ENCODE measurements at regions not wholly inside any gene's neighbourhood (a gene's known extent, or its start where the extent isn't known, plus 50 kb on each side); places are given as distances from the start of the nearest gene placed in this dataset.

DNA sequence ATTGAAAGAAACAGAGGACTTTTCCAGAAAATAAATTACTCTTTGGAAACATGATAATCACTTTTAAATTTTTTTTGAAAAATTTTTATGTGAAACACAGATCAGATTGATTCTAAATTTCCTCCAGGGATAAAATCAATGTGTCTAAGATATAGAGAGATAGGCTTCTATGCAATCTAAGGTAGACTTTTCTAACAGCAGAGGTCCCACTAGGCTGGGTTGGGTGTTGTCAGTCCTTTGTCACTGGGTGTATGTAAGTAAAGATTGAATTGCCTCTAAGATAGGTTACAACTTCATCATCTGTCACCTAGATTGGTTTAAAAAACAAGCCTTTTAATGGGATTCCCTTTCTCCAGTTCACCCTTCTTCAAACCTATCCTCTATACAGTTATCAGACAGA lies 449.9 kb downstream of the DHX35 start:
- Histone ChIP-seq H3K9me3 (ENCODE audit: control extremely low read depth in 1 of 5, control insufficient read depth in 4 of 5, insufficient read depth in 2 of 5, low read depth in 1 of 5, low read length in 4 of 5) (no peaks in the 10 kb centered on the region), H3K4me1 (ENCODE audit: control extremely low read depth in 1 of 4, control insufficient read depth in 4 of 4, insufficient read depth in 4 of 4, low read length in 3 of 4) (no peaks in the 10 kb centered on the region), H3K27me3 (replicated peaks in 2 of 5; ENCODE audit: control insufficient read depth in 4 of 5, insufficient read depth in 5 of 5, low read length in 4 of 5) (no peaks in the 10 kb centered on the region), H3K27ac (ENCODE audit: insufficient read depth in 1 of 2, low read depth in 1 of 2, low read length in 2 of 2, poor library complexity in 1 of 2, severe bottlenecking in 2 of 2) (no peak overlapping the region), H3K4me3 (ENCODE audit: control insufficient read depth in 1 of 7, extremely low read depth in 1 of 7, insufficient read depth in 4 of 7, low read depth in 2 of 7, low read length in 6 of 7) (no peak overlapping the region), H3K36me3 (ENCODE audit: control insufficient read depth in 4 of 4, insufficient read depth in 4 of 4, low read length in 3 of 4) (no peaks in the 10 kb centered on the region)
- no peak for DNase-seq
- ChIA-PET CTCF (no interaction called here), POLR2A (no interaction called here)

GRCh38 chr20:39399463-39399862 lies 437.3 kb downstream of the DHX35 start:
- POLR2A ChIA-PET: no interaction called here
- CTCF ChIA-PET: no interaction called here
- H3K27me3 ChIP-seq (replicated peaks in 2 of 5; ENCODE audit: control insufficient read depth in 4 of 5, insufficient read depth in 5 of 5, low read length in 4 of 5): no peaks in the 10 kb centered on the region

DNA sequence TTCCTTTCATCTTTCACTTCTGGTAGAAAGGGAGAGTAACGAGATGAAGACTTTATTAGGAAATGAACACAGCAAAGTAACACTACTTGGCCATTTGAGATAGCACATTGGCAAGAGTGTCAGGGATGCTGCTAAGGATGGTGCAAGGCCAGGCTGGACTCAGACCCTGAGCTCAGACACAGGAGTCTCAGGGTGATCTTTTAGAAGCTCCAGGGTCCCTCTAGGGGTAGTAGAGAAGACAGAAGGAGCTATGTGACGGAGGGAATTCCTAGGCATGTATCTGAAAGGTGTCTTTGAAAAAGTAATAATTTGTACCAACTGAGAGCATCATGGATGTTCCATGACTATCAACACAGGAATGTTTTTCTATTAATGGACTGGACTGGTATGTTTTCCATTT lies 436.5 kb downstream of the DHX35 start:
- no peak overlapping the region for H3K27ac ChIP-seq (ENCODE audit: insufficient read depth in 1 of 2, low read depth in 1 of 2, low read length in 2 of 2, poor library complexity in 1 of 2, severe bottlenecking in 2 of 2)
- no peak overlapping the region for H3K4me3 ChIP-seq (ENCODE audit: control insufficient read depth in 1 of 7, extremely low read depth in 1 of 7, insufficient read depth in 4 of 7, low read depth in 2 of 7, low read length in 6 of 7)
- ChIA-PET POLR2A (no interaction called here), CTCF (no interaction called here)
- H3K27me3 ChIP-seq (replicated peaks in 2 of 5; ENCODE audit: control insufficient read depth in 4 of 5, insufficient read depth in 5 of 5, low read length in 4 of 5): no peaks in the 10 kb centered on the region
- WGBS (ENCODE audit: insufficient coverage): 40% methylated on average over 1 of the region's 2 CpGs
- no peaks in the 10 kb centered on the region for H3K36me3 ChIP-seq (ENCODE audit: control insufficient read depth in 4 of 4, insufficient read depth in 4 of 4, low read length in 3 of 4)
- no peaks in the 10 kb centered on the region for H3K9me3 ChIP-seq (ENCODE audit: control extremely low read depth in 1 of 5, control insufficient read depth in 4 of 5, insufficient read depth in 2 of 5, low read depth in 1 of 5, low read length in 4 of 5)
- DNase-seq: no peak
- no peaks in the 10 kb centered on the region for H3K4me1 ChIP-seq (ENCODE audit: control extremely low read depth in 1 of 4, control insufficient read depth in 4 of 4, insufficient read depth in 4 of 4, low read length in 3 of 4)

More at GRCh38 chr20:39399463-39399862, 437.3 kb downstream of the DHX35 start:
- Histone ChIP-seq H3K9me3 (ENCODE audit: control extremely low read depth in 1 of 5, control insufficient read depth in 4 of 5, insufficient read depth in 2 of 5, low read depth in 1 of 5, low read length in 4 of 5) (no peaks in the 10 kb centered on the region), H3K4me1 (ENCODE audit: control extremely low read depth in 1 of 4, control insufficient read depth in 4 of 4, insufficient read depth in 4 of 4, low read length in 3 of 4) (no peaks in the 10 kb centered on the region), H3K36me3 (ENCODE audit: control insufficient read depth in 4 of 4, insufficient read depth in 4 of 4, low read length in 3 of 4) (no peaks in the 10 kb centered on the region), H3K4me3 (ENCODE audit: control insufficient read depth in 1 of 7, extremely low read depth in 1 of 7, insufficient read depth in 4 of 7, low read depth in 2 of 7, low read length in 6 of 7) (no peak overlapping the region), H3K27ac (ENCODE audit: insufficient read depth in 1 of 2, low read depth in 1 of 2, low read length in 2 of 2, poor library complexity in 1 of 2, severe bottlenecking in 2 of 2) (no peak overlapping the region)
- DNase-seq: no peak

DNA sequence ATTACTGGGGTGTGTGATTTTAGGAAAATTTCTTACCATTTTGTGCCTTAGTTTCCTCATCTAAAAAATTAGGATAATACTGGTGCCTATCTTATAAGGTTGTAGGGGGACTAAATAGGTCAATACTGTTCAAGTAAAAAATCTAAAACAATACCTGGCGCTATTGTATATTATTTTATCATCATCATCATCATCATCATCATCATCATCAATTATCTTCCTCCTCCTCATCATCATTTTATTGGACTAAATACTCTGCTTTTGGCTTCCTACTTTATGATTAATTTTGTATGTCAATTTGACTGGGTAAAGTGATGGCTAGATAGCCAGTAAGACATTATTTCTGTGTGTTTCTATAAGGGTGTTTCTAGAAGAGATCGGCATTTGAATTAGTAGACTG lies 435.5 kb downstream of the DHX35 start:
- no peaks in the 10 kb centered on the region for H3K4me1 ChIP-seq (ENCODE audit: control extremely low read depth in 1 of 4, control insufficient read depth in 4 of 4, insufficient read depth in 4 of 4, low read length in 3 of 4)
- CTCF ChIA-PET: no interaction called here
- POLR2A ChIA-PET: no interaction called here
- no peaks in the 10 kb centered on the region for H3K9me3 ChIP-seq (ENCODE audit: control extremely low read depth in 1 of 5, control insufficient read depth in 4 of 5, insufficient read depth in 2 of 5, low read depth in 1 of 5, low read length in 4 of 5)
- no peak overlapping the region for H3K4me3 ChIP-seq (ENCODE audit: control insufficient read depth in 1 of 7, extremely low read depth in 1 of 7, insufficient read depth in 4 of 7, low read depth in 2 of 7, low read length in 6 of 7)
- 100% methylated on average over 1 of the region's 2 CpGs for WGBS (ENCODE audit: insufficient coverage)
- no peak for DNase-seq
- H3K36me3 ChIP-seq (ENCODE audit: control insufficient read depth in 4 of 4, insufficient read depth in 4 of 4, low read length in 3 of 4): no peaks in the 10 kb centered on the region
- H3K27me3 ChIP-seq (replicated peaks in 2 of 5; ENCODE audit: control insufficient read depth in 4 of 5, insufficient read depth in 5 of 5, low read length in 4 of 5): peaks cover 0 to 3% (median 0%) of the 10 kb centered on the region in 5 experiments
- no peak overlapping the region for H3K27ac ChIP-seq (ENCODE audit: insufficient read depth in 1 of 2, low read depth in 1 of 2, low read length in 2 of 2, poor library complexity in 1 of 2, severe bottlenecking in 2 of 2)

- ChIA-PET CTCF (no interaction called here), POLR2A (no interaction called here)
- Histone ChIP-seq H3K9me3 (ENCODE audit: control extremely low read depth in 1 of 5, control insufficient read depth in 4 of 5, insufficient read depth in 2 of 5, low read depth in 1 of 5, low read length in 4 of 5) (no peaks in the 10 kb centered on the region), H3K36me3 (ENCODE audit: control insufficient read depth in 4 of 4, insufficient read depth in 4 of 4, low read length in 3 of 4) (no peaks in the 10 kb centered on the region), H3K27me3 (replicated peaks in 2 of 5; ENCODE audit: control insufficient read depth in 4 of 5, insufficient read depth in 5 of 5, low read length in 4 of 5) (peaks cover 0 to 3% (median 0%) of the 10 kb centered on the region in 5 experiments), H3K27ac (ENCODE audit: insufficient read depth in 1 of 2, low read depth in 1 of 2, low read length in 2 of 2, poor library complexity in 1 of 2, severe bottlenecking in 2 of 2) (no peak overlapping the region), H3K4me3 (ENCODE audit: control insufficient read depth in 1 of 7, extremely low read depth in 1 of 7, insufficient read depth in 4 of 7, low read depth in 2 of 7, low read length in 6 of 7) (no peak overlapping the region), H3K4me1 (ENCODE audit: control extremely low read depth in 1 of 4, control insufficient read depth in 4 of 4, insufficient read depth in 4 of 4, low read length in 3 of 4) (no peaks in the 10 kb centered on the region)
- WGBS (ENCODE audit: insufficient coverage): 99% methylated on average over 9 of the region's 9 CpGs
- DNase-seq: no peak
These were observed 433.5 kb downstream of the DHX35 start for GRCh38 chr20:39395478-39396291.

- H3K4me3 ChIP-seq (ENCODE audit: control insufficient read depth in 1 of 7, extremely low read depth in 1 of 7, insufficient read depth in 4 of 7, low read depth in 2 of 7, low read length in 6 of 7): no peak overlapping the region
- 96% methylated on average over 2 of the region's 2 CpGs for WGBS (ENCODE audit: insufficient coverage)
- H3K9me3 ChIP-seq (ENCODE audit: control extremely low read depth in 1 of 5, control insufficient read depth in 4 of 5, insufficient read depth in 2 of 5, low read depth in 1 of 5, low read length in 4 of 5): no peaks in the 10 kb centered on the region
- ChIA-PET POLR2A (no interaction called here), CTCF (no interaction called here)
- peaks cover 0 to 3% (median 0%) of the 10 kb centered on the region in 5 experiments for H3K27me3 ChIP-seq (replicated peaks in 2 of 5; ENCODE audit: control insufficient read depth in 4 of 5, insufficient read depth in 5 of 5, low read length in 4 of 5)
- H3K36me3 ChIP-seq (ENCODE audit: control insufficient read depth in 4 of 4, insufficient read depth in 4 of 4, low read length in 3 of 4): no peaks in the 10 kb centered on the region
- no peaks in the 10 kb centered on the region for H3K4me1 ChIP-seq (ENCODE audit: control extremely low read depth in 1 of 4, control insufficient read depth in 4 of 4, insufficient read depth in 4 of 4, low read length in 3 of 4)
- H3K27ac ChIP-seq (ENCODE audit: insufficient read depth in 1 of 2, low read depth in 1 of 2, low read length in 2 of 2, poor library complexity in 1 of 2, severe bottlenecking in 2 of 2): no peak overlapping the region
- DNase-seq: no peak
These were observed 432.3 kb downstream of the DHX35 start for GRCh38 chr20:39394461-39394860.

DNA sequence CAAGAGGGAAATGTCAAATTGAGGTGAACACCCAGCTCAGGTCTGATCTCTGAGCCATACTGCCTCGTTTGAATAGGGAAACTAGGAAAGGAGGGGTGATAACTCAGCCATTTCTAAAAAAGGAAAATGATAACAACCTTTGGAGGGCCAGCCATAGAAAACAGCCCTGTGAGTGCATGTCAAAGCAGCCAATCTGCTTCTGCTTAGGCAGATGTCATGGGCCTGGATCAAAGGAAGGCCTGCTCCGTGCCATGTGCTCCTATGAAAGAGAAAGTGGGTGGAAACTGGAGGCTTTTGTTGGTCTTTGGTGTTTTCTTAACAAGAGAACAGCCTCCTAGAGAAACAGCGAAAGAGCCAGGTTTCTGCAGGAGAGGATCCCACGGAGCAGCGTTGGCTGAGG lies 428.0 kb downstream of the DHX35 start:
- POLR2A ChIA-PET: no interaction called here
- CTCF ChIA-PET: no interaction called here
- no peaks in the 10 kb centered on the region for H3K36me3 ChIP-seq (ENCODE audit: control insufficient read depth in 4 of 4, insufficient read depth in 4 of 4, low read length in 3 of 4)
- H3K27me3 ChIP-seq (replicated peaks in 2 of 5; ENCODE audit: control insufficient read depth in 4 of 5, insufficient read depth in 5 of 5, low read length in 4 of 5): peaks cover 0 to 3% (median 0%) of the 10 kb centered on the region in 5 experiments
- no peak for DNase-seq
- H3K4me1 ChIP-seq (ENCODE audit: control extremely low read depth in 1 of 4, control insufficient read depth in 4 of 4, insufficient read depth in 4 of 4, low read length in 3 of 4): no peaks in the 10 kb centered on the region
- WGBS (ENCODE audit: insufficient coverage): 93% methylated on average over 4 of the region's 5 CpGs
- H3K9me3 ChIP-seq (ENCODE audit: control extremely low read depth in 1 of 5, control insufficient read depth in 4 of 5, insufficient read depth in 2 of 5, low read depth in 1 of 5, low read length in 4 of 5): no peaks in the 10 kb centered on the region
- H3K27ac ChIP-seq (ENCODE audit: insufficient read depth in 1 of 2, low read depth in 1 of 2, low read length in 2 of 2, poor library complexity in 1 of 2, severe bottlenecking in 2 of 2): no peak overlapping the region
- H3K4me3 ChIP-seq (ENCODE audit: control insufficient read depth in 1 of 7, extremely low read depth in 1 of 7, insufficient read depth in 4 of 7, low read depth in 2 of 7, low read length in 6 of 7): no peak overlapping the region

Data from common myeloid progenitor, CD34-positive (primary cell).